ENCODE measurements at regions not wholly inside any gene's neighbourhood (a gene's known extent, or its start where the extent isn't known, plus 50 kb on each side); places are given as distances from the start of the nearest gene placed in this dataset.
A peak's percentile ranks its signal among the peaks of the same experiment; 100 is the strongest.
"Not testable (repeated sequence)": the region's sequence is repeated elsewhere in the genome, so short reads cannot be mapped to it uniquely, and the experiment has no call there.

- no peak for DNase-seq
Observed at GRCh38 chr5:125630237-125630636, 793.0 kb upstream of the GRAMD2B start.

- DNase-seq: no peak
Observed at GRCh38 chr5:125633523-125633922, 789.7 kb upstream of the GRAMD2B start.

- DNase-seq: no peak
Observed at GRCh38 chr5:125634216-125634835, 788.9 kb upstream of the GRAMD2B start.

- DNase-seq: no peak
Observed at GRCh38 chr5:125639858-125640257, 783.4 kb upstream of the GRAMD2B start.

- DNase-seq: no peak
Observed at GRCh38 chr5:125652761-125653160, 770.4 kb upstream of the GRAMD2B start.

- DNase-seq: no peak
Observed at GRCh38 chr5:125654392-125654791, 768.8 kb upstream of the GRAMD2B start.

- no peak for DNase-seq
Observed at GRCh38 chr5:125655156-125655555, 768.1 kb upstream of the GRAMD2B start.

- no peak for DNase-seq
Observed at GRCh38 chr5:125657936-125658335, 765.3 kb upstream of the GRAMD2B start.

GRCh38 chr5:125659316-125660023 lies 763.7 kb upstream of the GRAMD2B start:
- DNase-seq: peak; percentile 40

GRCh38 chr5:125660231-125660895 lies 762.8 kb upstream of the GRAMD2B start:
- no peak for DNase-seq

- no peak for DNase-seq
Observed at GRCh38 chr5:125661584-125661983, 761.6 kb upstream of the GRAMD2B start.

- DNase-seq: no peak
Observed at GRCh38 chr5:125668884-125669283, 754.3 kb upstream of the GRAMD2B start.

GRCh38 chr5:125673359-125673950 lies 749.8 kb upstream of the GRAMD2B start:
- no peak for DNase-seq

- DNase-seq: no peak
Observed at GRCh38 chr5:125679522-125679921, 743.7 kb upstream of the GRAMD2B start.

- DNase-seq: no peak
Observed at GRCh38 chr5:125683669-125684068, 739.5 kb upstream of the GRAMD2B start.

- DNase-seq: no peak
Observed at GRCh38 chr5:125685771-125686170, 737.4 kb upstream of the GRAMD2B start.

- DNase-seq: not testable (repeated sequence)
Observed at GRCh38 chr5:125691738-125692530, 731.3 kb upstream of the GRAMD2B start.

GRCh38 chr5:125695996-125696655 lies 727.1 kb upstream of the GRAMD2B start:
- DNase-seq: no peak

- DNase-seq: no peak
Observed at GRCh38 chr5:125696762-125697161, 726.4 kb upstream of the GRAMD2B start.

- no peak for DNase-seq
Observed at GRCh38 chr5:125698420-125698819, 724.8 kb upstream of the GRAMD2B start.

- peak; percentile 17 for DNase-seq
Observed at GRCh38 chr5:125699860-125700259, 723.3 kb upstream of the GRAMD2B start.

GRCh38 chr5:125700380-125700861 lies 722.8 kb upstream of the GRAMD2B start:
- DNase-seq: peak; percentile 63

All from right kidney (tissue), 1 donor.